A549 (cell line): ENCODE measurements at regions not wholly inside any gene's neighbourhood (a gene's known extent, or its start where the extent isn't known, plus 50 kb on each side); places are given as distances from the start of the nearest gene placed in this dataset.

Experiments
- EP300 ChIP-seq, 2 experiments: fragments of >200 bp; sonication (Bioruptor Twin); formaldehyde crosslinking; IDR thresholded peaks; 2 replicates in 1 of 2; 3 replicates in 1 of 2; pipeline ENCODE4 v1.6.1; 2016 to 2017
- HDAC2 ChIP-seq: fragments of 200-600 bp; sonication (generic); IDR thresholded peaks from 2 replicates; pipeline ENCODE4 v1.6.1; 2016
- POLR2A ChIP-seq: IDR thresholded peaks from 2 replicates; pipeline ENCODE4 v1.6.1; 2012; ENCODE audit warnings: mild to moderate bottlenecking, low read length
- TF ChIP-seq, protein P1 (sequence below): fragments of >200 bp; sonication (Bioruptor Twin); formaldehyde crosslinking; IDR thresholded peaks from 3 replicates; pipeline ENCODE4 v1.5.1; 2016
- TF ChIP-seq, protein P2 (sequence below): fragments of 450-650 bp; IDR thresholded peaks from 2 replicates; pipeline ENCODE4 v1.6.1; 2014; ENCODE audit warnings: antibody characterized with exemption
- TF ChIP-seq, protein P3 (sequence below): fragments of >200 bp; sonication (Bioruptor Twin); formaldehyde crosslinking; IDR thresholded peaks from 3 replicates; pipeline ENCODE4 v1.6.1; 2016

DNA sequence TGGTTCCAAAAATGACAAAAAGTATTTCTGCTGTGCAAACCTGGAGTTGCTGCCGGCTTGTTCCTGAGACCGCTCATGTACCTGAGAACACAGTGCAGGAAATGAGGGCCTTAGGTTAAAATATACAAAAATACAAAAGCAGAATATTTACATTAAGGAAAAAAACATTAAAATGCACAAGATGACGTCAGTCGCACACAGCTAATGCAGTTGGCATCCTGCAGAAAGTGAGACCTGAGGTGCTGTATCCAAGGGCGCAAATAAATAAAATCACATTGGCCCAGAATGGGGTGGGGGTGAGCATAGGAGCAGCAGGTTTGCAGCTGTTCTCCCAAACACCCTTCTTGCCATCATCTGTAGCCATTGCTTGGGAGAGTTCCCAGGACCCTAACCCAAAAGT is 310.6 kb upstream of the BTBD3 start:
- TF ChIP-seq, protein P1, sequence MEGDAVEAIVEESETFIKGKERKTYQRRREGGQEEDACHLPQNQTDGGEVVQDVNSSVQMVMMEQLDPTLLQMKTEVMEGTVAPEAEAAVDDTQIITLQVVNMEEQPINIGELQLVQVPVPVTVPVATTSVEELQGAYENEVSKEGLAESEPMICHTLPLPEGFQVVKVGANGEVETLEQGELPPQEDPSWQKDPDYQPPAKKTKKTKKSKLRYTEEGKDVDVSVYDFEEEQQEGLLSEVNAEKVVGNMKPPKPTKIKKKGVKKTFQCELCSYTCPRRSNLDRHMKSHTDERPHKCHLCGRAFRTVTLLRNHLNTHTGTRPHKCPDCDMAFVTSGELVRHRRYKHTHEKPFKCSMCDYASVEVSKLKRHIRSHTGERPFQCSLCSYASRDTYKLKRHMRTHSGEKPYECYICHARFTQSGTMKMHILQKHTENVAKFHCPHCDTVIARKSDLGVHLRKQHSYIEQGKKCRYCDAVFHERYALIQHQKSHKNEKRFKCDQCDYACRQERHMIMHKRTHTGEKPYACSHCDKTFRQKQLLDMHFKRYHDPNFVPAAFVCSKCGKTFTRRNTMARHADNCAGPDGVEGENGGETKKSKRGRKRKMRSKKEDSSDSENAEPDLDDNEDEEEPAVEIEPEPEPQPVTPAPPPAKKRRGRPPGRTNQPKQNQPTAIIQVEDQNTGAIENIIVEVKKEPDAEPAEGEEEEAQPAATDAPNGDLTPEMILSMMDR: no peak
- TF ChIP-seq HDAC2 (no peak), POLR2A (no peak), EP300 (IDR thresholded peaks at IDR 0.05) (no peak)
- TF ChIP-seq, protein P2, sequence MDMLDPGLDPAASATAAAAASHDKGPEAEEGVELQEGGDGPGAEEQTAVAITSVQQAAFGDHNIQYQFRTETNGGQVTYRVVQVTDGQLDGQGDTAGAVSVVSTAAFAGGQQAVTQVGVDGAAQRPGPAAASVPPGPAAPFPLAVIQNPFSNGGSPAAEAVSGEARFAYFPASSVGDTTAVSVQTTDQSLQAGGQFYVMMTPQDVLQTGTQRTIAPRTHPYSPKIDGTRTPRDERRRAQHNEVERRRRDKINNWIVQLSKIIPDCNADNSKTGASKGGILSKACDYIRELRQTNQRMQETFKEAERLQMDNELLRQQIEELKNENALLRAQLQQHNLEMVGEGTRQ: no peak
- TF ChIP-seq, protein P3, sequence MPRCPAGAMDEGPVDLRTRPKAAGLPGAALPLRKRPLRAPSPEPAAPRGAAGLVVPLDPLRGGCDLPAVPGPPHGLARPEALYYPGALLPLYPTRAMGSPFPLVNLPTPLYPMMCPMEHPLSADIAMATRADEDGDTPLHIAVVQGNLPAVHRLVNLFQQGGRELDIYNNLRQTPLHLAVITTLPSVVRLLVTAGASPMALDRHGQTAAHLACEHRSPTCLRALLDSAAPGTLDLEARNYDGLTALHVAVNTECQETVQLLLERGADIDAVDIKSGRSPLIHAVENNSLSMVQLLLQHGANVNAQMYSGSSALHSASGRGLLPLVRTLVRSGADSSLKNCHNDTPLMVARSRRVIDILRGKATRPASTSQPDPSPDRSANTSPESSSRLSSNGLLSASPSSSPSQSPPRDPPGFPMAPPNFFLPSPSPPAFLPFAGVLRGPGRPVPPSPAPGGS: no peak
